GM23338 (cell line): ENCODE measurements at regions not wholly inside any gene's neighbourhood (a gene's known extent, or its start where the extent isn't known, plus 50 kb on each side); places are given as distances from the start of the nearest gene placed in this dataset.

Experiments used
- ATAC-seq: fragments of 200-7000 bp; cut with Tn5 transposase; 3 replicates; pipeline ENCODE4 v1.9.1; 2020
- DNase-seq: peaks from one replicate; pipeline ENCODE4 v3.0.0-alpha.2; 2015; ENCODE audit warnings: low spot score
- H2AFZ ChIP-seq: fragments of 200-600 bp; sonication (generic); 2 replicates; pipeline ENCODE4 v1.8.0; 2016; ENCODE audit warnings: antibody characterized with exemption, mild to moderate bottlenecking, moderate library complexity
- H3F3A ChIP-seq: fragments of 200-600 bp; sonication (generic); replicated peaks from 2 replicates; pipeline ENCODE4 v1.8.0; 2017; ENCODE audit warnings: antibody characterized with exemption, mixed run types, low read depth
- H3K27ac ChIP-seq: fragments of 200-600 bp; sonication (generic); 2 replicates; pipeline ENCODE4 v1.6.1; 2016; ENCODE audit warnings: low read depth
- H3K27me3 ChIP-seq: fragments of 200-600 bp; sonication (generic); 2 replicates; pipeline ENCODE4 v1.8.0; 2016; ENCODE audit warnings: mild to moderate bottlenecking, mixed run types, moderate library complexity; ENCODE audit not compliant: insufficient read depth
- H3K36me3 ChIP-seq: fragments of 200-600 bp; sonication (generic); 2 replicates; pipeline ENCODE4 v1.8.0; 2016; ENCODE audit warnings: mild to moderate bottlenecking; ENCODE audit not compliant: insufficient read depth
- H3K4me1 ChIP-seq: fragments of 200-600 bp; sonication (generic); 2 replicates; pipeline ENCODE4 v1.8.0; 2016; ENCODE audit warnings: mild to moderate bottlenecking, moderate library complexity; ENCODE audit not compliant: insufficient read depth
- H3K4me2 ChIP-seq: fragments of 200-600 bp; sonication (generic); 2 replicates; pipeline ENCODE4 v1.7.1; 2017; ENCODE audit warnings: mixed run types
- H3K4me3 ChIP-seq: fragments of 200-600 bp; sonication (generic); 2 replicates; pipeline ENCODE4 v1.6.1; 2016; ENCODE audit warnings: mixed run types
- H3K79me2 ChIP-seq: fragments of 200-600 bp; sonication (generic); replicated peaks from 2 replicates; pipeline ENCODE4 v1.8.0; 2017; ENCODE audit warnings: mild to moderate bottlenecking; ENCODE audit not compliant: insufficient read depth
- H3K9me2 ChIP-seq: fragments of 200-600 bp; sonication (generic); 2 replicates; pipeline ENCODE4 v1.8.0; 2017; ENCODE audit not compliant: insufficient read depth
- H4K20me1 ChIP-seq: fragments of 200-600 bp; sonication (generic); replicated peaks from 2 replicates; pipeline ENCODE4 v1.8.0; 2017; ENCODE audit warnings: mild to moderate bottlenecking; ENCODE audit not compliant: insufficient read depth
- H3K27ac Mint-ChIP-seq: 2 replicates; pipeline ENCODE4 v1.8.0; 2020; ENCODE audit warnings: inconsistent platforms, mild to moderate bottlenecking, moderate library complexity, mixed read lengths
- H3K27me3 Mint-ChIP-seq: 3 replicates; pipeline ENCODE4 v1.8.0; 2022; ENCODE audit warnings: low read depth, mild to moderate bottlenecking, moderate library complexity, mixed read lengths, inconsistent platforms; ENCODE audit not compliant: insufficient read depth, poor library complexity
- H3K36me3 Mint-ChIP-seq: 3 replicates; pipeline ENCODE4 v1.8.0; 2021; ENCODE audit warnings: low read depth, mild to moderate bottlenecking, inconsistent platforms, moderate library complexity, mixed read lengths
- H3K4me1 Mint-ChIP-seq: 3 replicates; pipeline ENCODE4 v1.8.0; 2020; ENCODE audit warnings: mild to moderate bottlenecking, inconsistent platforms, mixed read lengths
- H3K4me3 Mint-ChIP-seq: 3 replicates; pipeline ENCODE4 v1.8.0; 2021; ENCODE audit warnings: moderate library complexity, mild to moderate bottlenecking, inconsistent platforms, mixed read lengths
- H3K9me3 Mint-ChIP-seq: 3 replicates; pipeline ENCODE4 v1.8.0; 2020; ENCODE audit warnings: moderate library complexity, mild to moderate bottlenecking, inconsistent platforms, mixed read lengths
- CREB1 ChIP-seq: fragments of 250-450 bp; sonication (Bioruptor Pico); IDR thresholded peaks from 2 replicates; pipeline ENCODE4 v1.5.0; 2020; ENCODE audit warnings: low read depth, mild to moderate bottlenecking, moderate library complexity
- CTCF ChIP-seq, 2 experiments: fragments of 200-600 bp in 1 of 2; sonication (generic) in 1 of 2; conservative IDR thresholded peaks; 2 replicates each; pipeline versions ENCODE4 v1.5.1 to v1.6.1; 2016 to 2017; ENCODE audit warnings: antibody characterized with exemption in 2 of 2, low read depth in 2 of 2, mild to moderate bottlenecking in 2 of 2, moderate library complexity in 1 of 2
- ETS1 ChIP-seq: IDR thresholded peaks from 2 replicates; pipeline ENCODE4 v1.6.1; 2016; ENCODE audit warnings: antibody characterized with exemption
- EZH2 ChIP-seq: fragments of 200-600 bp; sonication (generic); IDR thresholded peaks from one replicate; pipeline ENCODE4 v1.8.0; 2017; ENCODE audit warnings: antibody characterized with exemption, mild to moderate bottlenecking, low read depth; ENCODE audit not compliant: unreplicated experiment
- EZH2phosphoT487 ChIP-seq: fragments of 200-600 bp; sonication (generic); IDR thresholded peaks from one replicate; pipeline ENCODE4 v1.8.1; 2018; ENCODE audit warnings: antibody characterized with exemption; ENCODE audit not compliant: unreplicated experiment
- JUNB ChIP-seq: IDR thresholded peaks from one replicate; pipeline ENCODE4 v1.6.1; 2016; ENCODE audit warnings: antibody characterized with exemption; ENCODE audit not compliant: unreplicated experiment
- NANOG ChIP-seq: IDR thresholded peaks from 2 replicates; pipeline ENCODE4 v1.6.1; 2016; ENCODE audit warnings: antibody characterized with exemption, borderline replicate concordance
- POLR2AphosphoS5 ChIP-seq: IDR thresholded peaks from 2 replicates; pipeline ENCODE4 v1.6.1; 2016; ENCODE audit warnings: antibody characterized with exemption, low read depth
- REST ChIP-seq: IDR thresholded peaks from one replicate; pipeline ENCODE4 v1.6.1; 2018; ENCODE audit warnings: antibody characterized with exemption; ENCODE audit not compliant: unreplicated experiment
- STAT1 ChIP-seq: IDR thresholded peaks from one replicate; pipeline ENCODE4 v1.6.1; 2016; ENCODE audit warnings: antibody characterized with exemption; ENCODE audit not compliant: unreplicated experiment
- ZNF114 ChIP-seq: fragments of 250-450 bp; sonication (Bioruptor Pico); IDR thresholded peaks from 2 replicates; pipeline ENCODE4 v1.5.0; 2020; ENCODE audit warnings: mild to moderate bottlenecking, moderate library complexity
- ZNF331 ChIP-seq: fragments of 250-450 bp; sonication (Bioruptor Pico); IDR thresholded peaks from 2 replicates; pipeline ENCODE4 v1.5.0; 2020; ENCODE audit warnings: low read depth, mild to moderate bottlenecking, moderate library complexity

- no peaks in the 10 kb centered on the region for H3K9me2 ChIP-seq
- Mint-ChIP-seq H3K9me3 (no peaks in the 10 kb centered on the region), H3K36me3 (no peaks in the 10 kb centered on the region), H3K4me1 (no peaks in the 10 kb centered on the region), H3K27me3 (no peaks in the 10 kb centered on the region), H3K4me3 (no peak overlapping the region), H3K27ac (no peak overlapping the region)
- no peaks in the 10 kb centered on the region for H3K36me3 ChIP-seq
- no peaks in the 10 kb centered on the region for H4K20me1 ChIP-seq
- no peak overlapping the region for H3K27ac ChIP-seq
- no peak overlapping the region for H3K4me2 ChIP-seq
- no peak for TF ChIP-seq NANOG
- DNase-seq (peak; percentile 4), ATAC-seq (no peak)
- H2AFZ ChIP-seq: no peak overlapping the region
- H3K4me1 ChIP-seq: no peaks in the 10 kb centered on the region
- H3K27me3 ChIP-seq: no peaks in the 10 kb centered on the region
- H3K79me2 ChIP-seq: no peaks in the 10 kb centered on the region
- H3F3A ChIP-seq: no peaks in the 10 kb centered on the region
- H3K4me3 ChIP-seq: no peak overlapping the region
These were observed 577.7 kb downstream of the SLC16A7 start for GRCh38 chr12:60173224-60174170.

- Mint-ChIP-seq H3K36me3 (no peaks in the 10 kb centered on the region), H3K27me3 (no peaks in the 10 kb centered on the region), H3K4me1 (no peaks in the 10 kb centered on the region), H3K27ac (no peak overlapping the region), H3K9me3 (no peaks in the 10 kb centered on the region), H3K4me3 (no peak overlapping the region)
- Histone ChIP-seq H3K4me2 (no peak overlapping the region), H3K27me3 (no peaks in the 10 kb centered on the region), H3K27ac (no peak overlapping the region), H3K79me2 (no peaks in the 10 kb centered on the region), H2AFZ (no peak overlapping the region), H3K4me3 (no peak overlapping the region), H3K9me2 (no peaks in the 10 kb centered on the region), H3K36me3 (no peaks in the 10 kb centered on the region), H4K20me1 (no peaks in the 10 kb centered on the region), H3F3A (no peaks in the 10 kb centered on the region), H3K4me1 (no peaks in the 10 kb centered on the region)
- ATAC-seq (no peak), DNase-seq (no peak)
- TF ChIP-seq REST (no peak), POLR2AphosphoS5 (no peak), ZNF331 (CRISPR knock-in tag) (no peak), ETS1 (no peak), EZH2 (no peak), CREB1 (CRISPR knock-in tag) (no peak), ZNF114 (CRISPR knock-in tag) (no peak), JUNB (no peak), EZH2phosphoT487 (no peak), CTCF (conservative IDR thresholded peaks at IDR 0.05; ENCODE audit: low read depth in 2 of 2) (no peak), STAT1 (no peak), NANOG (no peak)
These were observed 578.6 kb downstream of the SLC16A7 start for GRCh38 chr12:60174476-60174875.
